A204.1 (cell line): ENCODE measurements at regions not wholly inside any gene's neighbourhood (a gene's known extent, or its start where the extent isn't known, plus 50 kb on each side); places are given as distances from the start of the nearest gene placed in this dataset.

Experiments
- FAIRE-seq: peaks from 2 replicates; lab custom pipeline; 2012; peaks lifted over from hg19 to GRCh38; lab: Jason Lieb, UNC

GRCh38 chr16:9527976-9528375 is 436.5 kb downstream of the HAPSTR1 start:
- FAIRE-seq: no peak

- FAIRE-seq: no peak
Measured at GRCh38 chr16:9528511-9529079, 437.2 kb downstream of the HAPSTR1 start.

GRCh38 chr16:9533042-9533441 is 441.6 kb downstream of the HAPSTR1 start:
- no peak for FAIRE-seq

GRCh38 chr16:9534759-9535158 is 443.3 kb downstream of the HAPSTR1 start:
- FAIRE-seq: no peak

GRCh38 chr16:9536905-9537304 is 445.5 kb downstream of the HAPSTR1 start:
- no peak for FAIRE-seq

GRCh38 chr16:9539346-9539745 is 447.9 kb downstream of the HAPSTR1 start:
- FAIRE-seq: no peak

GRCh38 chr16:9541723-9542122 is 450.3 kb downstream of the HAPSTR1 start:
- FAIRE-seq: no peak

GRCh38 chr16:9542165-9542755 is 450.8 kb downstream of the HAPSTR1 start:
- FAIRE-seq: no peak

- FAIRE-seq: no peak
Measured at GRCh38 chr16:9545522-9546437, 454.3 kb downstream of the HAPSTR1 start.

GRCh38 chr16:9546438-9546786 is 455.0 kb downstream of the HAPSTR1 start:
- FAIRE-seq: no peak

- no peak for FAIRE-seq
Measured at GRCh38 chr16:9549487-9549886, 458.0 kb downstream of the HAPSTR1 start.

GRCh38 chr16:9555051-9555450 is 463.6 kb downstream of the HAPSTR1 start:
- no peak for FAIRE-seq

GRCh38 chr16:9556949-9557665 is 465.7 kb downstream of the HAPSTR1 start:
- no peak for FAIRE-seq

- FAIRE-seq: no peak
Measured at GRCh38 chr16:9557713-9558112, 466.3 kb downstream of the HAPSTR1 start.

- no peak for FAIRE-seq
Measured at GRCh38 chr16:9566099-9566498, 474.7 kb downstream of the HAPSTR1 start.

GRCh38 chr16:9567666-9568065 is 476.2 kb downstream of the HAPSTR1 start:
- FAIRE-seq: no peak

- FAIRE-seq: no peak
Measured at GRCh38 chr16:9568261-9568660, 476.8 kb downstream of the HAPSTR1 start.

- no peak for FAIRE-seq
Measured at GRCh38 chr16:9570521-9570920, 479.1 kb downstream of the HAPSTR1 start.

GRCh38 chr16:9578459-9578858 is 487.0 kb downstream of the HAPSTR1 start:
- no peak for FAIRE-seq

GRCh38 chr16:9580025-9580424 is 488.6 kb downstream of the HAPSTR1 start:
- no peak for FAIRE-seq

GRCh38 chr16:9593440-9593839 is 502.0 kb downstream of the HAPSTR1 start:
- FAIRE-seq: no peak

- no peak for FAIRE-seq
Measured at GRCh38 chr16:9594047-9594446, 502.6 kb downstream of the HAPSTR1 start.

- no peak for FAIRE-seq
Measured at GRCh38 chr16:9594946-9595345, 503.5 kb downstream of the HAPSTR1 start.
